Vagina (tissue), 2 donors: ENCODE measurements at regions not wholly inside any gene's neighbourhood (a gene's known extent, or its start where the extent isn't known, plus 50 kb on each side); places are given as distances from the start of the nearest gene placed in this dataset.

Experiments
- POLR2AphosphoS5 ChIP-seq, 2 donors: sonication (generic); formaldehyde crosslinking; IDR thresholded peaks; one replicate each; pipeline ENCODE4 v1.9.0; 2017; ENCODE audit warnings: antibody characterized with exemption in 2 of 2, mild to moderate bottlenecking in 2 of 2, low read depth in 1 of 2; ENCODE audit not compliant: insufficient read depth in 1 of 2
- TF ChIP-seq, protein P1 (sequence below), 3 experiments: fragments of 450-650 bp in 2 of 3; fragments of 200-600 bp in 1 of 3; sonication (generic) in 1 of 3; IDR thresholded peaks; one replicate each; pipeline ENCODE4 v1.5.1; 2017 to 2019; ENCODE audit warnings: antibody characterized with exemption in 3 of 3, mild to moderate bottlenecking in 2 of 3, moderate library complexity in 2 of 3

DNA sequence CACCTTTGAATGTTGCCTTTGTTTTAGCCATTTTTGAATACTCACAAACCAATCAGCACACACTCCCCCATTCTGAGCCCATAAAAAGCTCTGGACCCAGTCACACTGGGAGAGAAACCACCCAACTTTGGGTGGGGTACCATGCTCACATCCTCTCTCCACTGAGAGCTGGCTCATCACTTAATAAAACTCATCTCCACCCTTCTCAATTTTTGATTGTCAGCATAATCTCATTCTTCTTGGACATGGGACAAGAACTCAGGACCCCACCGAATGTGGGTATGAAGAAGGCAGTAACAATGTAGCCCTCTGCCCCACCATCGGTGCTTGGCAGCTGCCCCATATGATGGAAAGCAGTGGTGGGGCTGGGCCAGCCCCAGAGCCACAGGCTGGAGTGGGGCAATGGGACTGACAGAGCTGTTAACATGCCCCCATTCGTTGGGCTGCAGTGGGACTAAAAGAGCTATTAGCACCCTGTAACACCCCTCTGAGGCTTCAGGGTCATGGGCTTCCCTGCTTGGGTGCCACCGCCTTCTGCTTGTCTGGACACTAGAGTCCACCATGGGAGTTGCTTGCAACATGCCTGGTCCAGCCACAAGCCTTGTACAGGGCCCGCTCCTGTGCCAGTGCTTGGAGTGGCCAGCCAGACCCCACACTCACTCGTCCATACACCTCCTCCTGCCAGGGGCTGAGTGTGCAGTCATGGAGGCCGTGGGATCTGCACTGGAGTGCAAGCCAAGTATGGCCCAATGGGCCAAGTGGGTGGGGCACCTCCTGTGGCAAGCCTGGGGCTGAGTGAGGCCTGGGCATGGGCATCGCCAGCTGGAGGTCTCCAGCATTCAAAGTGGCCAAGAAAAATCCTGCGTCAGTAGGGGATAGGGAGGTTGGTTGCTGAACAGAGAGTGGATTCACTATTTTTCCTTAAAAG lies 471.1 kb downstream of the TBC1D22A start:
- TF ChIP-seq, protein P1, sequence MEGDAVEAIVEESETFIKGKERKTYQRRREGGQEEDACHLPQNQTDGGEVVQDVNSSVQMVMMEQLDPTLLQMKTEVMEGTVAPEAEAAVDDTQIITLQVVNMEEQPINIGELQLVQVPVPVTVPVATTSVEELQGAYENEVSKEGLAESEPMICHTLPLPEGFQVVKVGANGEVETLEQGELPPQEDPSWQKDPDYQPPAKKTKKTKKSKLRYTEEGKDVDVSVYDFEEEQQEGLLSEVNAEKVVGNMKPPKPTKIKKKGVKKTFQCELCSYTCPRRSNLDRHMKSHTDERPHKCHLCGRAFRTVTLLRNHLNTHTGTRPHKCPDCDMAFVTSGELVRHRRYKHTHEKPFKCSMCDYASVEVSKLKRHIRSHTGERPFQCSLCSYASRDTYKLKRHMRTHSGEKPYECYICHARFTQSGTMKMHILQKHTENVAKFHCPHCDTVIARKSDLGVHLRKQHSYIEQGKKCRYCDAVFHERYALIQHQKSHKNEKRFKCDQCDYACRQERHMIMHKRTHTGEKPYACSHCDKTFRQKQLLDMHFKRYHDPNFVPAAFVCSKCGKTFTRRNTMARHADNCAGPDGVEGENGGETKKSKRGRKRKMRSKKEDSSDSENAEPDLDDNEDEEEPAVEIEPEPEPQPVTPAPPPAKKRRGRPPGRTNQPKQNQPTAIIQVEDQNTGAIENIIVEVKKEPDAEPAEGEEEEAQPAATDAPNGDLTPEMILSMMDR (IDR thresholded peaks at IDR 0.05) = no peak
- TF ChIP-seq POLR2AphosphoS5 (IDR thresholded peaks at IDR 0.05; ENCODE audit: insufficient read depth in 1 of 2, low read depth in 1 of 2) = no peak
